ENCODE measurements at regions not wholly inside any gene's neighbourhood (a gene's known extent, or its start where the extent isn't known, plus 50 kb on each side); places are given as distances from the start of the nearest gene placed in this dataset.

DNA sequence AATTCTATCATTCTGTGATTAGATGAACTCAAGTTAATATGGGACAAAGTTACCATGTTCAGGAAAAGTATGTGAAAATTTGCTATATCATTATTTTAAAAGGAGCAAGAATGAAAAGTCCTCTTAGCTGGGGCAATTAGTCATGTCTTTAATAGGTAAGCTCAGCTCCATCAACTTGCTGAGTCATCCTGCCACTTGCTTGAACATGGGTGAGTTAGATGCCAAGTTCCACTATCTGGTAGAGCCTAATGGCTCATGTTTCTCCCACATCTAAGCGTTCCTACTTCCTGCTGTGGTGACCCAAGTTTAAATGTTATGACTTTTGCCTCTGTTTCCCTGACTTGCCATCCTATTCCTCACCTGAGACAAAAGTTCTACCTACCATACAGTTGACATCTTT is 276.8 kb downstream of the ZNF674 start:
- DNase-seq (ENCODE audit: low spot score) = no peak
- Mint-ChIP-seq H3K9me3 (no peaks in the 10 kb centered on the region), H3K4me1 (ENCODE audit: low read depth) (no peaks in the 10 kb centered on the region), H3K27me3 (ENCODE audit: insufficient read depth) (no peaks in the 10 kb centered on the region), H3K4me3 (no peak overlapping the region), H3K27ac (no peak overlapping the region), H3K36me3 (ENCODE audit: low read depth) (no peaks in the 10 kb centered on the region)
- intact Hi-C loops (cut with micrococcal nuclease) = no loop called here

DNA sequence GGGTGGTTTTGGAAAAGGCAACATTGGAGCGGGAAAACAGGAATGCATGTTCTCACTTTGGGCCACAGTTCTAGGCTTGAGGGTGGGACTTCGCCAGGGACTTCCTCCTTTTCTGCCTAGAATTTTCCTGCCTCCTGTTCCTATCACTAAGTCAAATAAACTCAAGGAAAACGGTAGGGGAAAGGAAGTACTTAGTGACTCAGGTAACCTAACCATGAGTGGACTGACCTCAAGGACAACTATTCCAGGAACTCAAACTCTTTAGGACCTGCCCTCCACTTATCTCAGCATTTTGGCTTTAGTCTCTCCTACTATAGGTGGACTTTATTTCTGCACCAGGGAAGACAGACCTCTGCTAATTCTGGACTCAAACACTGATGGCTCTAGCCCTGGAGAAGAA is 281.7 kb downstream of the ZNF674 start:
- Mint-ChIP-seq H3K4me1 (ENCODE audit: low read depth) (no peaks in the 10 kb centered on the region), H3K27me3 (ENCODE audit: insufficient read depth) (no peaks in the 10 kb centered on the region), H3K36me3 (ENCODE audit: low read depth) (no peaks in the 10 kb centered on the region), H3K27ac (no peak overlapping the region), H3K4me3 (no peak overlapping the region), H3K9me3 (no peaks in the 10 kb centered on the region)
- intact Hi-C loops (cut with micrococcal nuclease) = no loop called here
- DNase-seq (ENCODE audit: low spot score) = no peak

DNA sequence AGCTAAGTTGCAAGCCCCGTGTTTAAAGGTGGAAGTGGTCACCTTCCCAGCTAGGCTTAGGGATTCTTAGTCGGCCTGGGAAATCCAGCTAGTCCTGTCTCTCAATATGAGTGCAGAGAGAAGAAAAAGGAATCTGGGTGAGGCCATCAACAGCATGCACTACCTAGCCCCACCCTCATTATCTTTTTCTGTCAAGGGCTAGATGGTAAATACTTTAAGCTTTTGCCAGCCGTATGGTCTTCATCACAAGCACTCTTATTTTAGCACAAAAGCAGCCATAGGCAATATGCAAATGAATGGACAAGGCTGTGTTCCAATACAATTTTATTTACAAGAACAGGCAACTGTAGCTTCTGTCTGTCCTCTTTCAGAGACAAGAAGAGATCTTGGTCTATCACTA is 282.9 kb downstream of the ZNF674 start:
- Mint-ChIP-seq H3K4me3 (no peak overlapping the region), H3K27ac (no peak overlapping the region), H3K27me3 (ENCODE audit: insufficient read depth) (no peaks in the 10 kb centered on the region), H3K36me3 (ENCODE audit: low read depth) (no peaks in the 10 kb centered on the region), H3K4me1 (ENCODE audit: low read depth) (peaks cover 3% of the 10 kb centered on the region), H3K9me3 (no peaks in the 10 kb centered on the region)
- intact Hi-C loops (cut with micrococcal nuclease) = no loop called here
- DNase-seq (ENCODE audit: low spot score) = no peak

DNA sequence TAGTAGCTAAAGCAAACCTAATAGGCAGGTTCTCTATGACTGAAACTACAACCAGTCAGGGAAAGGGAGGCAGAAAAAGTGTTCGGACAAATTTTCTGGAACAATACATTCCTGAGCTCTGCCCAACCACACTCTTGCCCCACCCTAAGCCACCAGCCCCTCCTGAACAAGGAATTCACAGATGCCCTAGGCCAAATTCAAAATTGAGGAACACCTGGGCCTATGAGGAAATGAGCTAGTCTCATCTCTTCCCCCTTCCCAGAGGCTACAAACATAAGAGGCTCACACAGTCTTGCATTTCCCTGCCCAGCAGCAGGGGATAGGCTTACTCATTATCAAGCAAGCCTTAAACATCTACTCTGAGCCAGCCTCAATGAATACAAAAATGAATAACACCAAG is 284.7 kb downstream of the ZNF674 start:
- Mint-ChIP-seq H3K27ac (no peak overlapping the region), H3K27me3 (ENCODE audit: insufficient read depth) (no peaks in the 10 kb centered on the region), H3K9me3 (no peaks in the 10 kb centered on the region), H3K4me3 (no peak overlapping the region), H3K36me3 (ENCODE audit: low read depth) (no peaks in the 10 kb centered on the region), H3K4me1 (ENCODE audit: low read depth) (peaks cover 7% of the 10 kb centered on the region)
- DNase-seq (ENCODE audit: low spot score) = no peak
- intact Hi-C loops (cut with micrococcal nuclease) = no loop called here

DNA sequence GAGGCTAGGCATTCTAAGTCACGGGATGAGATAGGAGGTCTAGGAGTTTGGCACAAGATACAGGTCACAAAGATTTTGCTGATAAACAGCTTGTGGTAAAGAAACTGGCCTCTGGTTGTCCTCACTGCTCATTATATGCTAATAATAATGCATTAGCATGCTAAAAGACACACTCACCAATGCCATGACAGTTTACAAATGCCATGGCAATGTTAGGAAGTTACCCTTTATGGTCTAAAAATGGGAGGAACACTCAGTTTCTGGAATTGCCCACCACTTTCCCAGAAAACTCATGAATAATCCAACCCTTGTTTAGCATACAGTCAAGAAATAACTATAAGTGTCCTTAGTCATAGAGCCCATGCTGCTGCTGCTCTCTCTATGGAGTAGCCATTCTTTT is 286.9 kb downstream of the ZNF674 start:
- intact Hi-C loops (cut with micrococcal nuclease) = no loop called here
- no peak for DNase-seq (ENCODE audit: low spot score)
- Mint-ChIP-seq H3K4me3 (no peak overlapping the region), H3K9me3 (no peaks in the 10 kb centered on the region), H3K4me1 (ENCODE audit: low read depth) (peaks cover 7% of the 10 kb centered on the region), H3K27me3 (ENCODE audit: insufficient read depth) (no peaks in the 10 kb centered on the region), H3K27ac (no peak overlapping the region), H3K36me3 (ENCODE audit: low read depth) (no peaks in the 10 kb centered on the region)

DNA sequence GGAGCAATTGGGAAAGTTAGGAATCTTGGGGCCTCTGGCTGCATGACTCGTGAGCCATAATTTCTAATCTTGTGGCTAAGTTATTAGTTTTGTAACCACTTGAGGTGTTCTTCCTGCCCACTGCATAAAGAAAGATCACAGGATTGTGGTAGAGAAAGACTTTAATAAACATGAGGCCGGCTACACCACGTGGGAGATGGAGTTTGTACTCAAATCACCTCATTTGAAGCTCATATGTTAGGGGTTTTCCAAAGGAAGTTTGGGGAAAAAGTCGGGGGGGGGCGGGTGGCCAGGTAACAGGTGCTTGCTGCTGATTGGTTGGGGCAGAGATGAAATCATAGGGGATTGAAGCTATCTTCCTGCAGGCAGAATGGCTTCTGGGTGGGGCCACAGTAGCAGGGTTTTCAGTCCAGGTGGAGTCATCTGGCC is 287.8 kb downstream of the ZNF674 start:
- Mint-ChIP-seq H3K27ac (no peak overlapping the region), H3K27me3 (ENCODE audit: insufficient read depth) (no peaks in the 10 kb centered on the region), H3K4me1 (ENCODE audit: low read depth) (peaks cover 7% of the 10 kb centered on the region), H3K4me3 (no peak overlapping the region), H3K9me3 (no peaks in the 10 kb centered on the region), H3K36me3 (ENCODE audit: low read depth) (no peaks in the 10 kb centered on the region)
- no peak for DNase-seq (ENCODE audit: low spot score)
- intact Hi-C loops (cut with micrococcal nuclease) = no loop called here

DNA sequence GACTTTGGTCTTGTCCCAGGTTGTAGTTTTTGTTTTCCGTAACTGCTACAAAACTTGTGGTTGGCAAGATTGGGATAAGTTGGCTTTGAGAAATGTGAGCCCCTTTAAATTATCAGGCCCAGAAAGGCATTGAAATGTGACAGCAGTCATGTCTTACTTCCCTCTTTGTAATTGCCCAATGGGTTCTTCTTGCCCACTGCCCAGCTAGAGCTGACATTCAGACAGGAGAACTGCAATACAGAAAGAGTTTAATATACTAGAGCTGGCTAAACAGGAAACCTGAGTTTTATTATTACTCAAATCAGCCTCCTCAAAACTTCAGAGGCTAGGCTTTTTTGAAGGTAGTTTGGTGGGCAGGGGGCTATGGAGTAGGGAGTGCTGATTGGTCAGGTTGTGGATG is 288.3 kb downstream of the ZNF674 start:
- Mint-ChIP-seq H3K4me1 (ENCODE audit: low read depth) (peaks cover 7% of the 10 kb centered on the region), H3K36me3 (ENCODE audit: low read depth) (no peaks in the 10 kb centered on the region), H3K4me3 (no peak overlapping the region), H3K27me3 (ENCODE audit: insufficient read depth) (no peaks in the 10 kb centered on the region), H3K27ac (no peak overlapping the region), H3K9me3 (no peaks in the 10 kb centered on the region)
- intact Hi-C loops (cut with micrococcal nuclease) = no loop called here
- no peak for DNase-seq (ENCODE audit: low spot score)

DNA sequence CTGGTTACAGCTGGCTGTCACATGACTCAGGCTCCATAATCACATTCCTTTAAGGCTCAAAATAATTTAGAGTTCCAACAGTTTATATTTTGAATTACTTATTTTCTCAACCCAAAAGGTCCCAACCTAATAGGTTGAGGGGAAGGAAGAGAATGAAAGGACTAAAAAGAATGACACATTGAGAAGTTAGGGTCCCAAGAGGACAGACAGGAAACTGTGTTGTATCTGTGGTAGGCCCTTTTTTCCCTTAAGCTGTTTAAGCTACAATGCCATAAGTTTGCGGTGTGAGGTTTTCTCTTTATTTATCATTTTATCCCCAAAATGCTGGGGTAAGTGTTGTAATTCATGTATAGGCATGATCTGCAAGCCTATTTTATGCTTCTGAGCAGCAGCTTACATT is 290.2 kb downstream of the ZNF674 start:
- no peak for DNase-seq (ENCODE audit: low spot score)
- no peak overlapping the region for H3K4me3 Mint-ChIP-seq
- H3K27ac Mint-ChIP-seq = no peak overlapping the region
- no peaks in the 10 kb centered on the region for H3K9me3 Mint-ChIP-seq
- no peaks in the 10 kb centered on the region for H3K27me3 Mint-ChIP-seq (ENCODE audit: insufficient read depth)
- H3K36me3 Mint-ChIP-seq (ENCODE audit: low read depth) = no peaks in the 10 kb centered on the region
- intact Hi-C loops (cut with micrococcal nuclease) = no loop called here
- H3K4me1 Mint-ChIP-seq (ENCODE audit: low read depth) = peaks cover 7% of the 10 kb centered on the region

DNA sequence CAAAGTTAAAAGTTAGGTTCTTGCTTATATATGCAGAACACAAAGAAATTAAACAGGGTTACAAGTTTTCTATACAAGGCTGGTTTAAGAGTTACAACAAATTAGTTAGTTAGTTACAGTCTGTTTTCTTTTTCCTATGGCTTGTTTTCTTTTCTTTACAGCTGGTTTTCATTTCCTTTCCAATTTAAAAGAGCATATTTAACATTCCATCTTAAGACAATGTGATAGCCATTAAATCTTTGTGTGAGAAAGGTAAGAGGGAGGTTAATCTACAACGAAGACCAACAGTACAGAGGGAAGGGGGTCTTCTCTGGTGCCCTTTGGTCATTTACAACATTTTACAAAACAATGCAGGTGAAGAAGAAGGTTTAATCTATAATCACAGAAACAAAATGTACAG is 290.6 kb downstream of the ZNF674 start:
- H3K4me3 Mint-ChIP-seq = no peak overlapping the region
- peaks cover 7% of the 10 kb centered on the region for H3K4me1 Mint-ChIP-seq (ENCODE audit: low read depth)
- intact Hi-C loops (cut with micrococcal nuclease) = no loop called here
- H3K27me3 Mint-ChIP-seq (ENCODE audit: insufficient read depth) = no peaks in the 10 kb centered on the region
- H3K27ac Mint-ChIP-seq = no peak overlapping the region
- no peaks in the 10 kb centered on the region for H3K9me3 Mint-ChIP-seq
- H3K36me3 Mint-ChIP-seq (ENCODE audit: low read depth) = no peaks in the 10 kb centered on the region
- DNase-seq (ENCODE audit: low spot score) = no peak

DNA sequence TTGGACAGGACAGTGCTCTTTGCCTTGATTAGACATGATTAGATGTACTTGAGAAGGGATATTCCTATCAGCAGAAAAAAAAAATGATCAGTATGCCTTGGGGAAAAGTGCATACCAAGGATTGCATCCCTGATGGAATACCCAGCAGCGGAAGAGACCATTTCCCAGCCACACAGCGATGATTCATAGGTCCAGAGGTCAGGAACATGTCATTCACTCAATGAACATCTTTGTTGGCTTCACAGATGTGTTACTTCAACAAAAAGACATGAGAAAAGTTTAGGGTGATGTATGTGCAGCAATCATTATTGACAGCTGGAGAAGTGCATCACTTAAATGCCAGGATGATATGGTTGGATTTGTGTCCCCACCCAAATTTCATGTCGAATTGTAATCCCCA is 293.5 kb downstream of the ZNF674 start:
- DNase-seq (ENCODE audit: low spot score) = no peak
- H3K27ac Mint-ChIP-seq = no peak overlapping the region
- no peaks in the 10 kb centered on the region for H3K4me1 Mint-ChIP-seq (ENCODE audit: low read depth)
- no peaks in the 10 kb centered on the region for H3K9me3 Mint-ChIP-seq
- intact Hi-C loops (cut with micrococcal nuclease) = no loop called here
- H3K4me3 Mint-ChIP-seq = no peak overlapping the region
- H3K27me3 Mint-ChIP-seq (ENCODE audit: insufficient read depth) = no peaks in the 10 kb centered on the region
- H3K36me3 Mint-ChIP-seq (ENCODE audit: low read depth) = no peaks in the 10 kb centered on the region

DNA sequence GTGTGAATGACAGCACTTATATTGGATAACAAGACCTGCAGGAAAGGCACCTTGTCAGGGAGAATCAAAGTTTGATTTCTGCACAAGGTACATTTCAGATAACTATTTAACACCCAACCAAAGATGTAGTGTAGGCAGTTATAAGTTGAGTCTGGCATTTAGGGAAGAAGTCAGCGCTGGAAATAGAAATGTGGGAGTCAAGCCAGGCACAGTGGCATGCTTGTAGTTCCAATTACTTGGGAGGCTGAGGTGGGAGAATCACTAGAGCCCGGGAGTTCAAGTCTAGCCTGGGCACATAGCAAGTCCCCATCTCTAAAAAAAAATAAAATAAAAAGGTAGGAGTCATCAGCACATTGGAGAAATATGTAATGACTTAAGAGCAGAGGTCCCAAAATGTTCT is 295.1 kb downstream of the ZNF674 start:
- Mint-ChIP-seq H3K4me3 (no peak overlapping the region), H3K27me3 (ENCODE audit: insufficient read depth) (no peaks in the 10 kb centered on the region), H3K27ac (no peak overlapping the region), H3K4me1 (ENCODE audit: low read depth) (no peaks in the 10 kb centered on the region), H3K36me3 (ENCODE audit: low read depth) (no peaks in the 10 kb centered on the region), H3K9me3 (no peaks in the 10 kb centered on the region)
- DNase-seq (ENCODE audit: low spot score) = no peak
- intact Hi-C loops (cut with micrococcal nuclease) = no loop called here

DNA sequence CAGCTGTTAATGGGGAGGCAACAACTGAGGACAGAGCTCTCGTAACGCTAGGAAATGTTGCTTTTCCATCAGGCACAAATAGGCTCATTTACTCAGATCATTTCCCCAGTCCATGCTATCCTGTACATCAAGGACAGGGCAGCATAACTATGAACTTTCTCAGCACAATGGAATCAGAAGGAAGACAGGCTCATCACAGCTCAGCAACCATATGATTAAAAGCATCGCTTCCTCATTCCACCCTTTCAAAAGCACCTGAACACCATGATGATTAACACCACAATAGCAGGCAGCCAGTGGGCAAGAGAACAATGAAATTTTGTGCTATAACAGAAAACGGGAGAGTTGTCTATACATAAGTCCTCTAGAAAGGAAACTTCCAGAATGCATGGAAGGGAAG is 297.8 kb downstream of the ZNF674 start:
- no peaks in the 10 kb centered on the region for H3K36me3 Mint-ChIP-seq (ENCODE audit: low read depth)
- H3K9me3 Mint-ChIP-seq = no peaks in the 10 kb centered on the region
- H3K27me3 Mint-ChIP-seq (ENCODE audit: insufficient read depth) = no peaks in the 10 kb centered on the region
- no peak for DNase-seq (ENCODE audit: low spot score)
- intact Hi-C loops (cut with micrococcal nuclease) = no loop called here
- H3K27ac Mint-ChIP-seq = no peak overlapping the region
- H3K4me3 Mint-ChIP-seq = no peak overlapping the region
- H3K4me1 Mint-ChIP-seq (ENCODE audit: low read depth) = no peaks in the 10 kb centered on the region

DNA sequence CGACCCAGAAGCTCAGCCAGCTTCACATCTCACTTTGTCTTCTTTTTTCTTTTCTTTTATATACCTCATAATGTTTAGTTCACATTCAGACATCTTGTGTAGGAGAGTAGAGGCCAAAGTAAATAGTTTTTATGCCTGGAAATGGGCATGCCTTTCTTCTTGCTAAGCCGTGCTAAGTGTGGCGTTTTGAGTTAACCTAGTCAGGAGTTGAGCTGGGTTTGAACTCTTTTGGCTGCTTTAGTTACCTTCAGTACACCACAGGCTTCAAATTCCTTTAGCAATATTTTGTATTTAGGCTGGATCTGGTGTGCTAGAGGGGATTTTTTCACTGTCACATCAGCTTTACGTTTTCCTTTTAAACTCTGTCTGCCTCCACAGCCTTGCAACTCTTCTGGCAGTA is 300.8 kb downstream of the ZNF674 start:
- H3K36me3 Mint-ChIP-seq (ENCODE audit: low read depth) = no peaks in the 10 kb centered on the region
- H3K27ac Mint-ChIP-seq = no peak overlapping the region
- no peaks in the 10 kb centered on the region for H3K4me1 Mint-ChIP-seq (ENCODE audit: low read depth)
- H3K9me3 Mint-ChIP-seq = no peaks in the 10 kb centered on the region
- no peak overlapping the region for H3K4me3 Mint-ChIP-seq
- DNase-seq (ENCODE audit: low spot score) = no peak
- no peaks in the 10 kb centered on the region for H3K27me3 Mint-ChIP-seq (ENCODE audit: insufficient read depth)
- intact Hi-C loops (cut with micrococcal nuclease) = no loop called here

DNA sequence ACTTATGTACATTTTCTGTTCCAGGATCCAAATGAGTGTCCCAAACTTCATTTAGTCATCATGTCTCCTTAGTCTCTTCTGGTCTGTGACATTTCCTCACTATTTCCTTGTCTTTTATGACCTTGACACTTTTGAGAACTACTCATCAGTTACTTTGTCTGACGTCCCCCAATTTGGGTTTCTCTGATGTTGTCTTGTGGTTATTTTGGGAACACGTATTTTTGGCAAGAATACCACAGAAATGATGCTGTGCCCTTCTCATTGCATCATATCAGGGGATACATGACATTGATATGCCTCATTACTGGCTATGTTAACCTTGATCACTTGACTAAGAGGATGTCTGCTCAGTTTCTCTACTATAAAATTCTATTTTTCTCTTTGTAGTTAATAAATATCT is 308.8 kb downstream of the ZNF674 start:
- no peak for DNase-seq (ENCODE audit: low spot score)
- no peaks in the 10 kb centered on the region for H3K4me1 Mint-ChIP-seq (ENCODE audit: low read depth)
- H3K9me3 Mint-ChIP-seq = no peaks in the 10 kb centered on the region
- H3K36me3 Mint-ChIP-seq (ENCODE audit: low read depth) = no peaks in the 10 kb centered on the region
- H3K27ac Mint-ChIP-seq = no peak overlapping the region
- H3K4me3 Mint-ChIP-seq = no peak overlapping the region
- intact Hi-C loops (cut with micrococcal nuclease) = no loop called here
- no peaks in the 10 kb centered on the region for H3K27me3 Mint-ChIP-seq (ENCODE audit: insufficient read depth)

All from activated T-helper 1 cell treated with anti-CD3 and anti-CD28 coated beads, Interleukin-12 subunit alpha, Interleukin-12 subunit beta, Interleukin-2, Interleukin-4 antibody, amounts not matched to agents 30 ng/mL and 10 ng/mL and 1 ng/mL, durations not matched to agents 14 hours and 24 hours and 36 hours (primary cell).